H4 (cell line): ENCODE measurements at regions not wholly inside any gene's neighbourhood (a gene's known extent, or its start where the extent isn't known, plus 50 kb on each side); places are given as distances from the start of the nearest gene placed in this dataset.

ENCODE experiments used
- DNase-seq: peaks from one replicate; pipeline ENCODE4 v3.0.0-alpha.2; 2015; ENCODE audit warnings: low spot score

DNA sequence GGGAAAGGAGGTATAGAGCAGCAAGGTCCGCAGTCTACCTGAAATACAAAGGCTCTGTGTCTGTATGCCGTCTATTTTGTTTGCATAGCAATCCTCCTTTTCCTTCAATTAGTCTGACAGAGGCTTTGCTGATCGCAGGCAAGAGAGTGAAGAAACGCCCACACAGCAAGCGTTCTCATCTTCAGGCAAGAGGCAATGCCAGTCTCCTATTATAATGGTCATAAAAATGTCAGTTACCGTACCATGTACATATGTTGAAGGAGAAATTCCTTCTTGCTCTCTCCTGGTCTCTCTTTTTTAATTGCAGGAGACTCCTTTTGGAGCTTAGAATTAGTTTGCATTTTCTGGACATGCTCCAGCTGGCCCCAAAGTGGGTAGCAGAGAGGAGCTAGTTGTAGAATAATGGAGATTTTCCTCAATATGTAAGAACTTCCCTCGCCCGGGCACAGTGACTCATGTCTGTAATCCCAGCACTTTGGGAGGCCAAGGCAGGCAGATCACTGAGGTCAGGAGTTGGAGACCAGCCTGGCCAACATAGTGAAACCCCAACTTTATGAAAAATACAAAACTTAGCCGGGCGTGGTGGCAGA lies 139.5 kb downstream of the PFKFB3 start:
- DNase-seq = no peak

DNA sequence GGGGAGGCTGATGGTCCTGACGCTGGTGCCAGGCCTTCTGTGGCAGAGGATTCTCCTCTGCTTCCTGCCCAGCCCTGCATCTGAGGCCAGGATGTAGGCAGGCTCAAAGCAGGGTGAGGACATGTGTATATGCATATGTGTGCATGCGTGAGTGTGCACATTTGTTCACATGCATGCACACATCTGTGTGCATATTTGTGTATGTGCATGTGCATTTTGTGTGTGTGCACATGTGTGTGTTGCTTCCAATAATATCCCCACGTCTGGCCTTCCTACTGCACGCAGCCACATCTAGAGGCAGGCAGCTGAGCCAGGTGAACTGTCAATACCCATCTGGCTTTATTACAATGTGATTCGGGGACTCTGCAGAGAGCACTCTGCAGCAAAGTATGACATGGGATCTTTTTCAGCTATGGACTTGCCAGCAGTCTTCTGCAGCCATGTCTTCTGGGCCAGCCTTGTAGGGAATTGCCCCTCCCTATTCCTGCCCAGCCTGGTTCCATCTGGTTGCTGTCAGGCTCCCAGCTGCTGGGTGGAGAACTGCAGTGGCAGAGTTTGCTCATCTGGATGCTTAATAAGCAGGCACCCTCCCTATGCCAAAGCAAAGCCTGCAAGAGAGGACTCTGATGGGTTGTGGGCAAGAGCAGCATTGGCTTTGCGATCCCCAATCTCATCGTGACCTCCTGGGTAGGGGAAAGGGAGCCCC lies 140.7 kb downstream of the PFKFB3 start:
- DNase-seq = no peak

DNA sequence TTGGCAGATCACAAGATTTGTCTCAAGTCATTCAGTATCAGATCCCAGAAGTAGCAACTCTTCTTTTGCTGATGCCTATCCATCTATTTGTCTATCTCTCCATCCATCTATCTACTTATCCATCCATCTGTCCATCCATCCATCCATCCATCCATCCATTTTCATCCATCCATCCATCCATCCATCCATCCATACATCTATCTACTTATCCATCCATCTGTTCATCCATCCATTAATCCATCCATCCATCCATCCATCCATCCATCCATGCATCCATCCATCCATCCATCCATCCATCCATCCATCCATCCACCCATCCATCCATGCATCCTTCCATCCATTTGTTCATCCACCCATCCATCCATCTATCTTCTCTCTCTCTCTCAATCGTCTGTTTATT lies 142.7 kb downstream of the PFKFB3 start:
- DNase-seq = no peak

DNA sequence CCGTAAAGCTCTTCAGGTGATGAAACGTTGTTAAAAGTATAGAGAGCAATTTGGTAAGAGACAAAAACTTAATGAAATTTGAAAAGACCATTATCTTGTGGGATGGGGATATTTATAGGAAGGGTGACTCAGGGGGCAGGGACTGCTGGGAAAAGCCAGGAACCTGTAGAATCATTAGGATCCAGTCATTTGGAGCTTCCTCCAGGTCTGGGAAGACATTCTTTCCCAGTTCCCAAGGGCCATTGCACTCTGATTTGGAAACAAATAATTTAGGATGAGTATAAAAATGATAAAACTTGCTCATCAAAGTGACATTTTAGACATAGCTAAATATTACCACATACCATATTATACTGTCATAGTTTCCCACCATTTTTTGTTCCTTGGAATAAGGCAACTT lies 143.9 kb downstream of the PFKFB3 start:
- DNase-seq = no peak

DNA sequence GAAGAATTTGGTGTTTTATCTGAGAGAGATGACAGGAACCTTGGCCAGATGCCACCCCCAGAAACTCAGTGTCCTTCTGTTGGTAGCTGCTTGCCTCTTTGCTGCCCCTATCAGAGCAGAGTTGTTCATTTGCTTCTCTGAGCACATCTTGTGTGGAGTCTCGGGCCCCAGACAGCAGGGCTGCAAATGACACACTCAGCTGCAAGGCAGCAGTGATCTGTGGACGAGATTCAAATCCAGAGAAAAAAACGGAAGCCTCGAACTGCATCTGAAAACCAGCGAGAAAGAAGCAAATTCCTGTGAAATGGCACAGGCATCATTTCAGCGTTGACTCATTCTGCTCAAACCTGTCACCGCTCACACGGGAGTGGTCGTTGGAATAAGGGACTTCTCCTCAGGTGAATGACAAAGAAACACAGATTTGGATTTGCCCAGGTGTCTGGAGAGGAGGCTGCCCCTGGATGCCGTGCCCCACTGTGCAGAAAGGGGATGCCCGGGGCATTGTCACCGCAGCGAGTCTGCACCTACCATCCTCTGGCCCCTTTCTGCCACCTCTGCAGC lies 144.7 kb downstream of the PFKFB3 start:
- no peak for DNase-seq

DNA sequence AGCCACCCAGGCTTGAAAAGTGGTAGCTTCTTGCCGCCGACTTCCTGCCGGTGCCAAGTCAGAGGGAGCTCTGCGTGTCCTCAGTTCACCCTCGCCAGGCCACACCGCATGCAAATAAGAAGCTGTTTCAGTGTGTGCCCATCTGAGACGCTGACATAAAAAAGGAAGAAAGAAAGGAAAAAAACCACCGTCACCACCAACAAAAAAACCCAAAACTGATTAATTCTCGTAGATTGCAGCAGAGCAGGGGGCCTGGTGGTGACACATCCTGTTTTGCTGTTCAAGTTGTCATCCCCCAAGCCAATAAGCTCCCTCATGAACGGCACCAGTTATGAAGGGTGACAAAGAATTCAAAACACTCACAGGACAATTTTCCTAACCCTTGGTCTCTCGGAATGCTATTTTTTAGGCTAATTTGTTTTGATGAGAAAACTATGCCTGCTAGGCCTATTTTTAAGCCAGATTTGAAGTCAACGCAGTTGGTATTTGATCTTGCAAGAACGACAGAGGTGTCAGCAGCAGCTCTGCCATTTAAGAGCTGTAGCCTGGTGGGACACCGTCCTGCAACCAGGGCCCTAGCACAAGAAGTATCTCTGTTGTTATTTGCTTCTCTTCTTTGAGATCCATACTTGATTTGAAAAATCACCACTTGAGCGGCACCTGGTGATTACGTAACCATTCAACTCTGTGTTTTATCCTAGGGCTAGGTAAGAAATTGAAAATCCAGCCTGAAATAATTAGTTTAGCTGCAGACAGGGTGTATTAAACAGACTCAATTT lies 145.6 kb downstream of the PFKFB3 start:
- DNase-seq = peak; percentile 7

DNA sequence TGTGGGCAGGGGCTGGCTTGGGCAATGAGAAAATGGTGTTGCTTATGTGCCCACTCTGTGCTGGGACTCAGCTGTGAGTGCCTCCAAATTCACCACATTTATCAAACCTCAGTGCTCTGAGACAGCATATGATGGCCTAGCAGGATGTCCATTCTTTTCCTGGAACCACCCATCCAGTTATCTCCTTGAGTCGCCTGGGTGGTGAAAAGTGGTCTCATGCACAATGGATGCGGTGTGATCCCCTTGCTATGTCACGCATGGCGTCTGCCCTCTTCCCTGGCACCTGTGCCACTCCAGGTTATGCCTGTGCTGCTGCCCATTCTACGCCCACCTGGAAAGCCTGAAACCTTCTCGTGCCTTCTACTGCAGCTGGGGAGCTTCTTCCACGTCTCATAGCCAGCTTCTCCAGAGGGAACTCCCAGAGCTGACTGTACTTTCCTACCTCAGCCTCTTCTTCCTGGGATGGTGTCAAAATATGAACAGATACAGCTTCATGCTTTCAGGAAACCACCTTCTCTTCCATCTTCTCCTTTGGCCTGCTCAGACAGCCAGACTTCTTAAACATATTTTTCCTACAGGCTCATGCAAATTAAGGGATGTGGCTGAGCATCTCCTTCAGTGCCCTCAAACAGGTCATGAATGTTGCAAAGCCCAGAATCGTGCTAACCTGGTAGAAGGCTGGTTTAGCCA lies 147.3 kb downstream of the PFKFB3 start:
- no peak for DNase-seq

DNA sequence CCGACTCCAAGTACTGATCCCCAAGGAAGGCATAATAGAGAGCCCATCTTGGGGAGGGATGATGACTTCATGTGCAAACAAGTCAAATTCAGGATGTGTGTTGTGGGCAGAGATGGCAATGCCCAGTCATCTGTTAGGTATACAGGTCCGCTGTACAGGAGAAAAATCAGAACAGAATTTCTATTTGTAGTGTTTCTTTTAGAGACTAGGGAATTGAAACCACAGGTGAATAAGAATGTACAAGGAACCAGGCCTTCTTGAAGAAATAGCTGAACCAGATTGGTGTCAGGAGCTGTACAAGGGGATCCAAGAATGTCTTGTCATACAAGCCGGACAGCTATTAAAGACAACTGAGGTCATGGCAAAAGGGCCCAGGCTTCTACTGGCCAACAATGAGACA lies 147.9 kb downstream of the PFKFB3 start:
- DNase-seq = no peak

DNA sequence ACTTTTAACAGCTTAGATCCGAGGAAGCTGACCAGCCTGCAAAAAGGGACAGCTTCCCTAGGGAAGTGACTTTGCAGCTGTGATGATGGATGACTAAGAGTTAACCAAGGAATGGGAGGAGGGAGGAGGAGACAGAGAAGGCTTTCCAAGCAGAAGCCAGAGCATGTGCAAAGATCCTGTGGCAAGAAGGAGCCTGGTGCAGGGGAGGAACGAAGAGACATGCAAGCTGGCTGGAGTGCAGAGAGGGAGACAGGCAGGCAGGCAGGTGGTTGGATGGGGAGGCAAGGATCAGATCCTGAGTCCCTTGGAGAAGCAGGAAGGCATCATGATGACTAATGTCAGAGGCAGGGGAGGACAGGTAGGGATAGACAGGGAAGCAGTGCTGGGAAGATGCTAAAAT lies 148.8 kb downstream of the PFKFB3 start:
- no peak for DNase-seq

DNA sequence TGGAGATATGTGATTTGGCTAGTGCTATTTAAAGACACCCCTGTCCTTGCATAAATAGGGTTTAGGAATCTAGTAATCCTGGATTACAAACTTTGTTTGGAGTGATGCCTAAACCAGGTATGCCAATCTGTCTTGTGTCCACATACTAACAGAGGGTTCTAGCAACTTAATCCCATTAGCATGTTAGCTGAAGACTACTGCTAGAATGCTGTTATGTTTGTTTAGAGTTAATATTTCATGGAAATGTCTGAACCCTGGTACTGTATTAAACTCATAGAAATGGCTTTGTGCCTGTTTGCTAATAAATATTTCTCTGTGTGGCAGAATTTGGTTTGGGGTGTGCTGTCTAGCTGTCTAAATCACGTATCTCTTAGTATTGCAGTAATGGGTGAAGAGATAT lies 150.8 kb downstream of the PFKFB3 start:
- DNase-seq = no peak

DNA sequence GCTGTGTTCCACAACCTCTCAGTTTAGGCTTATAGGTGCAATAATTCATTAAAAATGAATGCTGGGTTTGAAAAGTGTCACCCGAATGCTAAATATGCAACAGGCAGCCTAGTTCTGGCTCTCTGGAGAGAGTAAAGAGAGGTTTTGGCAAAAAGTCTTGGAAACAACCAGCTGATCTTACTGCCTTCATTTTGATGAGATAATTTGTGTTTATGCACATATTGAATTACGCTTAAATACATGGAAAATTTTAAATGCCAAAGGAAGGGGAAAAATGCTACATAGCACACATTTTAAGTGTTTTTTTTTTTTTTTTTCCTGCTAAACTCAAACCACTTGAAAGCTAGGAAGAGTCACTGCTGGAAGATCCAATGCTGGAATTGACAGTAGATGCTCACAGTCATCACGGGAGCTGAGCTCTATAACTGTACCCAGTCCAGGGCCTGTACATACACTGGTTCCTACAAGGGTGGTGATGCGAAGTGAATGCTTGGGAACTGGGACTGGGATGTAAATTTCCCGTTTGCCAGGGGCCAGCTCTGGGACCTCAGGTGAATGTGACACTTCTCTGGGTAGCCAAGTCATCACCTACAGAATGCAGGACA lies 151.5 kb downstream of the PFKFB3 start:
- DNase-seq = no peak

DNA sequence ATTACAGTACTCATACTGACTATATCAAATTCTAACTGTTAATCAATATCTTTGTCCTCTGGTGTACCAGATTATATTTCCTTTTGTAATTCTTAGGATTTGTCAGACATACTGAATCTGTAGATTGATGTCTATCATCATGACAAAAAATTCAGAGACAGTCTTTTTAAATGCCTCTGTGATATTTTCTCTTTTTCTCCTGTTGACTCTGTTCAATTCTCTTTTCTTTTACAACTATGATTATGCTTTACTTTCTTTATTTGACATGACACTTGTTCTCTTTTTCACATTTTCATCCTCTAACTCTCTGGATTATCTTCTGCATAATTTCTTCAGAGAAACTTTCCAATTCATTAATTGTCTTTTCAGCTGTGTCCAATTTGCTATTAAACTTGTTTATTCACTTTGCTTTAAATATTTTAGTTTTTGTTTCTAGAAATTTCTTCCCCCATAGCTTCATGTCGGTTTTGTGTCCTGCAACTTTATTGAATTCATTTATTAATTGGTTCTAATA lies 153.6 kb downstream of the PFKFB3 start:
- no peak for DNase-seq

DNA sequence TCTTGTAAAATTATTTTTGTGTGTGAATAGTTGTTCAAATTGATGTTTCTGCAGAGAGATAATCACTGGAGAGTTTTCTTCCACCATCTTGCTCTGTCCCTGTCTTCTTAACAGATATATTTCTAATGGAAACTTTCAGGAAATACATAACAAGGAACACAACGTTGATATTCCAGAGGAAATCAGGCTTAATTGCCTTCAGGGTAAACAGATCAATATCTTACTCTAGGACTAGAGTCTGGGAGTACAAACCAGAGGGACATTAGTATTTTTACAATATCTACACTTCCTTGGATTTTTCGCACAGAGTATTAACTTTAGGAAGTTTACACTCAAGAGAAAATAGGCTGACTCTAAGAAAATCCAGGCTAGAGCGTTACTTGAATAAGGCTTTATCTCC lies 159.1 kb downstream of the PFKFB3 start:
- DNase-seq = no peak

DNA sequence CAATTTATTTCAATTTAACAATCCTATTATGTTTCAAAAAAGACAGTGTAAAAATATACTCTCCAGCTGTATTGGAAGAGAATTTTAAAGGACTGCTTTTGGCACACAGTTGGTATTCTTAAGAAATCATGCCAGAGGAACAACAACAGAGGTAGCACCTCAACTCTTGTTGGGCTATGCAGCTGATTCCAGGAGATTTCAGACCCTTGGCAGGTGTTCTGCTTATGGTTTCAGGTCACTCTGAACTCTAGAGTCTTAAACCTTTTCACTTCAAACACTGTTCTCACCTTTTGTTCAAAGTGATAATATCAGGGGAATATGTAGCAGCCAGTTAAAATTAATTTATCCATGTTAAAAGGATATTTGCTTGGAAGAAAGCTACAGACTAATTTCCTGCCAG lies 160.1 kb downstream of the PFKFB3 start:
- no peak for DNase-seq

DNA sequence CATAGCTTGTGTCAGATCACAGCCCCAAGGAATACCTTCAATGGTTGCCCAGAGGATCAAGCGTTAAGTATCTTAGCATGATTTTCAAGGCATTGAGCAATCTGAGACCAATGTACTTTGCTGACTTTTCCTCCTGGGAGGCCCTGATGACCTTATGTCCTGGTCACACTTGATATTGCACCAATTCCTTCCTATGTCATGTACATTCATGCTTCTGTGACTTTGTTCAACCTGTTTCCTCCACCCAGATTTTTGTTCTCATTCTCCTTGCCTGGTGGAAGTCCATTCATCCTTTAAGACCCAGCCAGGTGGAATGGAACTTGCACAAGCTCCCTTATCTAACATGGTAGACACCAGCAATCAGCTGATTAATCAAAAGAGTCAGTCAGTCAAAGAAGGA lies 160.8 kb downstream of the PFKFB3 start:
- DNase-seq = no peak

DNA sequence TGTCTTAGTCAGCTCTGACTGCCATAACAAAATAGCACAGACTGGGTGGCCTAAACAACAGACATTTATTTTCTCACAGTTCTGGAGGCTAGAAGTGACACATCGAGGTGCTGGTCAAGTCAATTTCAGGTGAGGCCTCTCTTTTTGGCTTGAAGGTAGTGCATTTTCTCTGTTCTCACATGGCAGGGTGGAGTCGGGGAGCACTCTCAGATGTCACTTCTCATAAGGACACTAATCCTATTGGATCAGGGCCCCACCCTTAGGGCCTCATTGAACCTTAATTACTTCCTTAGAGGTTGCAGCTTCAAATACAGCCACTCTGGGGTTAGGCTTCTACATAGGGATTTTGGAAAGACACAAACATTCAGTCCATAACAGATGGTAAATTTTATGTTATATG lies 161.6 kb downstream of the PFKFB3 start:
- no peak for DNase-seq

DNA sequence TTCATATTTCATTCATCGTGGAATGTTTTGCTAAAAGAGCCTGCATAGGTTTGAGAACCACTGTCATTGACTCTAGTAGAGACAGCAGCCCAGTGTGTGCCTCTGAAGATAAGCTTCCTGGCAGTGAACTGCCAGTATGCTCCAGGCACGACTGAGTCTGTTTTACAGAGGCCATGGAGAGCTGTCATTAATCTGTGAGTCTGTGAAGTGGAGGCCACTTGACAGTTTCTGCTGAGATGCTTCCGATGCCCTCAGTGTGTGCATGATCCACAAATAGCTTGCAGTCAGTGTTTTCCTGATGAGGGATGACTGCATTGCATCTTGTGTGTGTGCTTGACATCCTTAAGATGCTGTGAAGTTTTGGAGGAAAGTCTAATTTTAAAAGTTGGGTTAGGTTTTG lies 162.2 kb downstream of the PFKFB3 start:
- no peak for DNase-seq

DNA sequence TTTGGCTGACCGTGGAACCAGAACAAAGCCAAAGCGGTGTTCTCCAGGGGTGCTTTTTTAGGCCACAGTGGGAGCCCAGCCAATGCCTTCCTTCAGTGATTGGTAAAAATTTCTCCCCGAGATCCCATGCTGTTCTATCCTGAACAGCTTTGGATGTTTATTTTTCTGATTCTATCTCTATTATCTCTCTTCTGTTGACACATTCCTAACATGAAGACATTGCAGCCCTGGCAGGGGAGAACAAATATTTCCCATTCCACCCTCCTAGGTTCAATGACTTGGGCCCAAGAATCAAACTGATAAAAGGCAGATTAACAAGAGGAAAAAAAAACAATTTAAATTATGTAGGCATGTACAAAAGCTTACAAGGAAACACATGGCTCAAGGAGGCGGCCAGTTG lies 162.7 kb downstream of the PFKFB3 start:
- DNase-seq = no peak
